Right cardiac atrium (tissue), 5 donors: ENCODE measurements at regions not wholly inside any gene's neighbourhood (a gene's known extent, or its start where the extent isn't known, plus 50 kb on each side); places are given as distances from the start of the nearest gene placed in this dataset.
"Not testable (repeated sequence)": the region's sequence is repeated elsewhere in the genome, so short reads cannot be mapped to it uniquely, and the experiment has no call there.

ENCODE experiments used
- ATAC-seq, 2 donors: fragments of 200-7000 bp; cut with Tn5 transposase; one replicate each; pipeline versions ENCODE4 v1.8.0 to v1.9.1; 2020; ENCODE audit warnings: moderate library complexity in 2 of 2, mild to moderate bottlenecking in 1 of 2
- DNase-seq, 3 donors: peaks; one replicate each; pipeline ENCODE4 v3.0.0-alpha.2; 2020
- H3K27ac ChIP-seq: one replicate; pipeline ENCODE4 v1.5.1; 2013; ENCODE audit warnings: mild to moderate bottlenecking, low read length, control low read depth, moderate library complexity
- H3K27me3 ChIP-seq: one replicate; pipeline ENCODE4 v1.6.1; 2013; ENCODE audit not compliant: control insufficient read depth, insufficient read depth
- H3K4me1 ChIP-seq: one replicate; pipeline ENCODE4 v1.6.1; 2013; ENCODE audit warnings: low read length; ENCODE audit not compliant: control insufficient read depth, insufficient read depth
- H3K4me3 ChIP-seq: one replicate; pipeline ENCODE4 v1.5.1; 2013; ENCODE audit warnings: low read length, control low read depth
- H3K9me3 ChIP-seq: one replicate; pipeline ENCODE4 v1.6.1; 2013; ENCODE audit warnings: low read length; ENCODE audit not compliant: control insufficient read depth
- WGBS: extraction: QIAGEN DNeasy Blood & Tissue Kit; methylation state at CpG from one replicate; pipeline ENCODE4 v1.1.7; 2013; 5-methylcytosine and 5-hydroxymethylcytosine counted together
- intact Hi-C, 4 donors: fragments of 100-400 bp; cut with DNase I; formaldehyde crosslinking; loops; one replicate each; pipeline versions ENCODE4 v1.11.0 to v1.14.0; 2022 to 2023
- donor health status: healthy with polysubstance abuse.
- donor health status: DM: no; HTN: yes; CAD: no.
- donor health status: DM: no; HTN: no; CAD: no.
- donor health status: DM: no; HTN: yes; CAD: no; lungs with severe emphysema.
- donor health status: DM: yes; HTN: yes; CAD: no.

GRCh38 chr6:26754212-26754611 lies 94.7 kb upstream of the ZNF322 start:
- no peaks in the 10 kb centered on the region for H3K27me3 ChIP-seq
- no peaks in the 10 kb centered on the region for H3K9me3 ChIP-seq
- 3% methylated on average over 15 of the region's 15 CpGs for WGBS
- intact Hi-C loops: no loop called here
- H3K4me3 ChIP-seq: no peak overlapping the region
- DNase-seq (no peak), ATAC-seq (no peak)
- H3K4me1 ChIP-seq: no peaks in the 10 kb centered on the region
- no peak overlapping the region for H3K27ac ChIP-seq

- 2% methylated on average over 20 of the region's 20 CpGs for WGBS
- not testable (repeated sequence) for H3K27me3 ChIP-seq
These were observed 95.3 kb upstream of the ZNF322 start for GRCh38 chr6:26754801-26755200.

GRCh38 chr6:26756067-26756805 lies 96.7 kb upstream of the ZNF322 start:
- ATAC-seq, H3K27ac ChIP-seq, intact Hi-C loops, DNase-seq, H3K4me3 ChIP-seq, H3K27me3 ChIP-seq, H3K9me3 ChIP-seq, H3K4me1 ChIP-seq: not testable (repeated sequence)
- 3% methylated on average over 29 of the region's 29 CpGs for WGBS

More at GRCh38 chr6:26754801-26755200, 95.3 kb upstream of the ZNF322 start:
- H3K4me3 ChIP-seq, ATAC-seq, H3K9me3 ChIP-seq, DNase-seq, intact Hi-C loops, H3K27ac ChIP-seq, H3K4me1 ChIP-seq: not testable (repeated sequence)

GRCh38 chr6:26766203-26766902 lies 106.8 kb upstream of the ZNF322 start:
- DNase-seq, H3K27ac ChIP-seq, H3K4me1 ChIP-seq, H3K4me3 ChIP-seq, H3K27me3 ChIP-seq, H3K9me3 ChIP-seq, ATAC-seq, intact Hi-C loops: not testable (repeated sequence)
- no CpG with 5 or more reads among the region's 36 CpGs for WGBS

- H3K27ac ChIP-seq, H3K4me3 ChIP-seq, H3K9me3 ChIP-seq, ATAC-seq, H3K4me1 ChIP-seq, DNase-seq, H3K27me3 ChIP-seq, intact Hi-C loops: not testable (repeated sequence)
- WGBS: no CpG with 5 or more reads among the region's 31 CpGs
These were observed 111.6 kb upstream of the ZNF322 start for GRCh38 chr6:26770941-26771666.

GRCh38 chr6:26773414-26773813 lies 113.9 kb upstream of the ZNF322 start:
- ATAC-seq, H3K9me3 ChIP-seq, H3K4me3 ChIP-seq, intact Hi-C loops, DNase-seq, H3K27me3 ChIP-seq, H3K27ac ChIP-seq, H3K4me1 ChIP-seq: not testable (repeated sequence)
- no CpG with 5 or more reads among the region's 12 CpGs for WGBS

GRCh38 chr6:26780563-26780962 lies 121.0 kb upstream of the ZNF322 start:
- H3K27me3 ChIP-seq, H3K4me3 ChIP-seq, H3K27ac ChIP-seq, intact Hi-C loops, DNase-seq, ATAC-seq, H3K4me1 ChIP-seq, H3K9me3 ChIP-seq: not testable (repeated sequence)
- no CpG with 5 or more reads among the region's 21 CpGs for WGBS

GRCh38 chr6:26795474-26796307 lies 136.1 kb upstream of the ZNF322 start:
- H3K27ac ChIP-seq, H3K4me1 ChIP-seq, intact Hi-C loops, H3K9me3 ChIP-seq, ATAC-seq, H3K4me3 ChIP-seq, H3K27me3 ChIP-seq, DNase-seq: not testable (repeated sequence)
- no CpG with 5 or more reads among the region's 10 CpGs for WGBS

GRCh38 chr6:26799903-26800633 lies 140.5 kb upstream of the ZNF322 start:
- H3K27me3 ChIP-seq, H3K27ac ChIP-seq, intact Hi-C loops, H3K4me1 ChIP-seq, H3K9me3 ChIP-seq, DNase-seq, H3K4me3 ChIP-seq, ATAC-seq: not testable (repeated sequence)
- WGBS: no CpG with 5 or more reads among the region's 17 CpGs

- intact Hi-C loops: not testable (repeated sequence)
These were observed 144.2 kb upstream of the ZNF322 start for GRCh38 chr6:26803762-26804161.

More at GRCh38 chr6:26803762-26804161, 144.2 kb upstream of the ZNF322 start:
- not testable (repeated sequence) for H3K27me3 ChIP-seq, ATAC-seq, H3K9me3 ChIP-seq, H3K4me1 ChIP-seq, H3K27ac ChIP-seq, H3K4me3 ChIP-seq, DNase-seq
- no CpG with 5 or more reads among the region's 16 CpGs for WGBS
